ENCODE measurements at regions not wholly inside any gene's neighbourhood (a gene's known extent, or its start where the extent isn't known, plus 50 kb on each side); places are given as distances from the start of the nearest gene placed in this dataset.

- intact Hi-C loops (cut with DNase I, micrococcal nuclease) = no loop called here
- ATAC-seq = no peak
- no peaks in the 10 kb centered on the region for H3K4me1 Mint-ChIP-seq
- H3K9me3 Mint-ChIP-seq (ENCODE audit: low read depth) = no peaks in the 10 kb centered on the region
- H3K27ac Mint-ChIP-seq = no peak overlapping the region
- H3K36me3 Mint-ChIP-seq (ENCODE audit: low read depth) = no peaks in the 10 kb centered on the region
- ChIA-PET POLR2A (no interaction called here), CTCF (no interaction called here)
- peaks cover 8% of the 10 kb centered on the region for H3K27me3 Mint-ChIP-seq
- no peak for DNase-seq
- H3K4me3 Mint-ChIP-seq = no peak overlapping the region
These were observed 312.7 kb downstream of the HRH4 start for GRCh38 chr18:24773101-24773500.

GRCh38 chr18:24776019-24776418 lies 315.6 kb downstream of the HRH4 start:
- Mint-ChIP-seq H3K27ac (no peak overlapping the region), H3K4me1 (no peaks in the 10 kb centered on the region), H3K36me3 (ENCODE audit: low read depth) (no peaks in the 10 kb centered on the region), H3K9me3 (ENCODE audit: low read depth) (no peaks in the 10 kb centered on the region), H3K4me3 (no peak overlapping the region), H3K27me3 (no peaks in the 10 kb centered on the region)
- intact Hi-C loops (cut with DNase I, micrococcal nuclease) = no loop called here
- POLR2A ChIA-PET = no interaction called here
- ATAC-seq (no peak), DNase-seq (no peak)
- CTCF ChIA-PET = interaction anchor here (0.6 kb wide), 1 partner anchor 457 kb away, joined by 5 read pairs; no protein-coding TSS in a partner anchor

GRCh38 chr18:24778810-24779418 lies 318.5 kb downstream of the HRH4 start:
- POLR2A ChIA-PET = no interaction called here
- H3K27me3 Mint-ChIP-seq = no peaks in the 10 kb centered on the region
- CTCF ChIA-PET = no interaction called here
- DNase-seq = no peak
- no peaks in the 10 kb centered on the region for H3K36me3 Mint-ChIP-seq (ENCODE audit: low read depth)
- no peak overlapping the region for H3K4me3 Mint-ChIP-seq
- ATAC-seq = no peak
- intact Hi-C loops (cut with DNase I, micrococcal nuclease) = no loop called here
- no peaks in the 10 kb centered on the region for H3K9me3 Mint-ChIP-seq (ENCODE audit: low read depth)
- H3K27ac Mint-ChIP-seq = no peak overlapping the region
- no peaks in the 10 kb centered on the region for H3K4me1 Mint-ChIP-seq

GRCh38 chr18:24782566-24782965 lies 322.1 kb downstream of the HRH4 start:
- Mint-ChIP-seq H3K4me3 (no peak overlapping the region), H3K9me3 (ENCODE audit: low read depth) (peaks cover 1% of the 10 kb centered on the region), H3K27ac (no peak overlapping the region), H3K4me1 (no peaks in the 10 kb centered on the region), H3K36me3 (ENCODE audit: low read depth) (no peaks in the 10 kb centered on the region), H3K27me3 (no peaks in the 10 kb centered on the region)
- ATAC-seq = no peak
- POLR2A ChIA-PET = no interaction called here
- intact Hi-C loops (cut with DNase I, micrococcal nuclease) = no loop called here
- no peak for DNase-seq
- CTCF ChIA-PET = interaction anchor here (1.1 kb wide), 1 partner anchor 28 kb away, joined by 4 read pairs; no protein-coding TSS in a partner anchor

- H3K4me1 Mint-ChIP-seq = no peaks in the 10 kb centered on the region
- no peak overlapping the region for H3K4me3 Mint-ChIP-seq
- peaks cover 10% of the 10 kb centered on the region for H3K9me3 Mint-ChIP-seq (ENCODE audit: low read depth)
- POLR2A ChIA-PET = no interaction called here
- ATAC-seq (no peak), DNase-seq (no peak)
- CTCF ChIA-PET = no interaction called here
- intact Hi-C loops (cut with DNase I, micrococcal nuclease) = no loop called here
- peaks cover under 1% of the 10 kb centered on the region for H3K27me3 Mint-ChIP-seq
- H3K36me3 Mint-ChIP-seq (ENCODE audit: low read depth) = no peaks in the 10 kb centered on the region
- no peak overlapping the region for H3K27ac Mint-ChIP-seq
These were observed 324.6 kb downstream of the HRH4 start for GRCh38 chr18:24785019-24785418.

- ChIA-PET POLR2A (no interaction called here), CTCF (no interaction called here)
- DNase-seq (no peak), ATAC-seq (no peak)
- Mint-ChIP-seq H3K27ac (no peak overlapping the region), H3K4me3 (no peak overlapping the region), H3K4me1 (no peaks in the 10 kb centered on the region), H3K36me3 (ENCODE audit: low read depth) (no peaks in the 10 kb centered on the region), H3K27me3 (peaks cover 2% of the 10 kb centered on the region), H3K9me3 (ENCODE audit: low read depth) (peaks cover 11% of the 10 kb centered on the region)
- intact Hi-C loops (cut with DNase I, micrococcal nuclease) = no loop called here
These were observed 325.6 kb downstream of the HRH4 start for GRCh38 chr18:24786027-24786426.

GRCh38 chr18:24790347-24790746 lies 329.9 kb downstream of the HRH4 start:
- Mint-ChIP-seq H3K4me1 (no peaks in the 10 kb centered on the region), H3K27me3 (peaks cover 8% of the 10 kb centered on the region), H3K4me3 (no peak overlapping the region), H3K9me3 (ENCODE audit: low read depth) (peaks cover 11% of the 10 kb centered on the region), H3K36me3 (ENCODE audit: low read depth) (no peaks in the 10 kb centered on the region), H3K27ac (no peak overlapping the region)
- ATAC-seq = no peak
- ChIA-PET CTCF (no interaction called here), POLR2A (no interaction called here)
- intact Hi-C loops (cut with DNase I, micrococcal nuclease) = no loop called here
- DNase-seq = no peak

- Mint-ChIP-seq H3K27me3 (peaks cover 10% of the 10 kb centered on the region), H3K27ac (no peak overlapping the region), H3K4me1 (no peaks in the 10 kb centered on the region), H3K36me3 (ENCODE audit: low read depth) (no peaks in the 10 kb centered on the region), H3K9me3 (ENCODE audit: low read depth) (peaks cover 11% of the 10 kb centered on the region), H3K4me3 (no peak overlapping the region)
- ATAC-seq (no peak), DNase-seq (no peak)
- CTCF ChIA-PET = no interaction called here
- POLR2A ChIA-PET = no interaction called here
- intact Hi-C loops (cut with DNase I, micrococcal nuclease) = no loop called here
These were observed 331.5 kb downstream of the HRH4 start for GRCh38 chr18:24791751-24792545.

GRCh38 chr18:24793742-24794141 lies 333.3 kb downstream of the HRH4 start:
- H3K27me3 Mint-ChIP-seq = peaks cover 10% of the 10 kb centered on the region
- no peak overlapping the region for H3K4me3 Mint-ChIP-seq
- no peaks in the 10 kb centered on the region for H3K4me1 Mint-ChIP-seq
- intact Hi-C loops (cut with DNase I, micrococcal nuclease) = no loop called here
- DNase-seq (no peak), ATAC-seq (no peak)
- H3K9me3 Mint-ChIP-seq (ENCODE audit: low read depth) = peaks cover 3% of the 10 kb centered on the region
- ChIA-PET CTCF (no interaction called here), POLR2A (no interaction called here)
- no peak overlapping the region for H3K27ac Mint-ChIP-seq
- no peaks in the 10 kb centered on the region for H3K36me3 Mint-ChIP-seq (ENCODE audit: low read depth)

GRCh38 chr18:24795129-24795528 lies 334.7 kb downstream of the HRH4 start:
- ATAC-seq (no peak), DNase-seq (no peak)
- Mint-ChIP-seq H3K4me3 (no peak overlapping the region), H3K27me3 (peaks cover 18% of the 10 kb centered on the region), H3K27ac (no peak overlapping the region), H3K36me3 (ENCODE audit: low read depth) (no peaks in the 10 kb centered on the region), H3K9me3 (ENCODE audit: low read depth) (no peaks in the 10 kb centered on the region), H3K4me1 (no peaks in the 10 kb centered on the region)
- ChIA-PET POLR2A (no interaction called here), CTCF (no interaction called here)
- intact Hi-C loops (cut with DNase I, micrococcal nuclease) = no loop called here

- no peak for ATAC-seq
- Mint-ChIP-seq H3K4me3 (no peak overlapping the region), H3K36me3 (ENCODE audit: low read depth) (no peaks in the 10 kb centered on the region), H3K4me1 (no peaks in the 10 kb centered on the region), H3K27ac (no peak overlapping the region), H3K9me3 (ENCODE audit: low read depth) (no peaks in the 10 kb centered on the region), H3K27me3 (peaks cover 12% of the 10 kb centered on the region)
- intact Hi-C loops (cut with DNase I, micrococcal nuclease) = no loop called here
- CTCF ChIA-PET = no interaction called here
- POLR2A ChIA-PET = no interaction called here
- no peak for DNase-seq
These were observed 337.5 kb downstream of the HRH4 start for GRCh38 chr18:24797981-24798380.

- Mint-ChIP-seq H3K27me3 (peaks cover 12% of the 10 kb centered on the region), H3K4me3 (no peak overlapping the region), H3K27ac (no peak overlapping the region), H3K36me3 (ENCODE audit: low read depth) (no peaks in the 10 kb centered on the region), H3K4me1 (no peaks in the 10 kb centered on the region), H3K9me3 (ENCODE audit: low read depth) (no peaks in the 10 kb centered on the region)
- ChIA-PET POLR2A (no interaction called here), CTCF (no interaction called here)
- no peak for DNase-seq
- intact Hi-C loops (cut with DNase I, micrococcal nuclease) = no loop called here
- ATAC-seq = no peak
These were observed 338.7 kb downstream of the HRH4 start for GRCh38 chr18:24799176-24799575.

All from activated CD4-positive, alpha-beta T cell treated with anti-CD3 and anti-CD28 coated beads for 36 hours (primary cell).